HCT116 (cell line): ENCODE measurements at regions not wholly inside any gene's neighbourhood (a gene's known extent, or its start where the extent isn't known, plus 50 kb on each side); places are given as distances from the start of the nearest gene placed in this dataset.

Experiments used
- EZH2 ChIP-seq: fragments of 200-600 bp; sonication (generic); IDR thresholded peaks from 2 replicates; pipeline ENCODE4 v1.6.1; 2017; ENCODE audit warnings: antibody characterized with exemption, mixed run types
- POLR2AphosphoS5 ChIP-seq: IDR thresholded peaks from 2 replicates; pipeline ENCODE4 v1.6.1; 2011; ENCODE audit warnings: mild to moderate bottlenecking, low read depth, low read length, moderate library complexity
- TF ChIP-seq, protein P1 (sequence below), 3 experiments: fragments of 200-600 bp in 1 of 3; sonication (generic) in 1 of 3; IDR thresholded peaks in 2 of 3; conservative IDR thresholded peaks in 1 of 3; 2 replicates each; pipeline ENCODE4 v1.5.1; 2012 to 2017; ENCODE audit warnings: low read depth in 2 of 3, low read length in 2 of 3, antibody characterized with exemption in 1 of 3, borderline replicate concordance in 1 of 3, control low read depth in 1 of 3, mild to moderate bottlenecking in 1 of 3, mixed read lengths in 1 of 3, mixed run types in 1 of 3, moderate library complexity in 1 of 3; ENCODE audit not compliant: insufficient read depth in 1 of 3

GRCh38 chr10:62650411-62650810 is 154.1 kb upstream of the ADO start:
- TF ChIP-seq POLR2AphosphoS5 (no peak), EZH2 (no peak)
- TF ChIP-seq, protein P1, sequence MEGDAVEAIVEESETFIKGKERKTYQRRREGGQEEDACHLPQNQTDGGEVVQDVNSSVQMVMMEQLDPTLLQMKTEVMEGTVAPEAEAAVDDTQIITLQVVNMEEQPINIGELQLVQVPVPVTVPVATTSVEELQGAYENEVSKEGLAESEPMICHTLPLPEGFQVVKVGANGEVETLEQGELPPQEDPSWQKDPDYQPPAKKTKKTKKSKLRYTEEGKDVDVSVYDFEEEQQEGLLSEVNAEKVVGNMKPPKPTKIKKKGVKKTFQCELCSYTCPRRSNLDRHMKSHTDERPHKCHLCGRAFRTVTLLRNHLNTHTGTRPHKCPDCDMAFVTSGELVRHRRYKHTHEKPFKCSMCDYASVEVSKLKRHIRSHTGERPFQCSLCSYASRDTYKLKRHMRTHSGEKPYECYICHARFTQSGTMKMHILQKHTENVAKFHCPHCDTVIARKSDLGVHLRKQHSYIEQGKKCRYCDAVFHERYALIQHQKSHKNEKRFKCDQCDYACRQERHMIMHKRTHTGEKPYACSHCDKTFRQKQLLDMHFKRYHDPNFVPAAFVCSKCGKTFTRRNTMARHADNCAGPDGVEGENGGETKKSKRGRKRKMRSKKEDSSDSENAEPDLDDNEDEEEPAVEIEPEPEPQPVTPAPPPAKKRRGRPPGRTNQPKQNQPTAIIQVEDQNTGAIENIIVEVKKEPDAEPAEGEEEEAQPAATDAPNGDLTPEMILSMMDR (IDR thresholded peaks at IDR 0.05 in 2 of 3, conservative IDR thresholded peaks at IDR 0.05 in 1 of 3; ENCODE audit: borderline replicate concordance in 1 of 3, insufficient read depth in 1 of 3, low read depth in 2 of 3, low read length in 2 of 3) = no peak
